Stimulated activated CD8-positive, alpha-beta memory T cell treated with anti-CD3 and anti-CD28 coated beads, Interleukin-7, amount 100 ng/mL, for 1 hour (primary cell): ENCODE measurements at regions not wholly inside any gene's neighbourhood (a gene's known extent, or its start where the extent isn't known, plus 50 kb on each side); places are given as distances from the start of the nearest gene placed in this dataset.

Experiments used
- DNase-seq, 2 donors: peaks; one replicate each; pipeline ENCODE4 v3.0.0-alpha.2; 2020; ENCODE audit warnings: low read depth in 2 of 2

DNA sequence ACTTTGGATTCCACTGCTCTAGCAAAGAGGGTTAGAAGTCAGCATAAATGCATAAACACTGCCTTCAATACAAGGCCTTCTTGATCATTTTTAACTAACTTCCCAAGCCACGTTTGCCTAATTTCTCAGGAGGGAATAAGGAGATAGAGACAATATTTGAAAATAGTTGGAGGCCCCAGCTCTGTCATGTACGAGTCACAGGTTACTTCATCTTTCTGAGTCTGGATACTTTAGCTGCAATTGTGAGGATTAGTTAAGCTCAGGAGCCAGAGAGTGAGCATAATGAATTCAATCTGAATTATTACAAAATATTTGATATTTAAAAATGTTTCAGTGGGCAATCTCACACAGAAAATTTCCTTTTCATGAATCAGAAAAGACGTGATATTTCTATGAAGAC, 298.9 kb downstream of the SHOX2 start:
- no peak for DNase-seq

DNA sequence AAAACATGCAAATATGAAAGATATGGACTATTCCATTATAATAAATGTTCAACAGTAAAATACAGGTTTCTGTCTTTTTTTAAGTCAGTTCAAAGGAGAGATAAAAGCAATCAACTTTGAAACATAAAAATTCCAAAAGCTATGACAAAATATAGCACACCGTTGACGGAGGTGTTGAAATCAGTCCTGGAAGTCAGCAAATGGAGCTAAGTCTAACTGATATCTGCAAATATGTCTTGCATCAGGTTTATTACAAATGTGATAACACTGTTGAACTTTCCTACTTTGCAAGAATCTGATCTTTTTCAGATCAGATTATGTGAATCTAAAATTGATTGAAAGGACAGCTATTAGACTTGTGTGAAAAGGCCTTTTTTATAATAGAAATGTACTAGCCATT, 300.7 kb downstream of the SHOX2 start:
- no peak for DNase-seq

DNA sequence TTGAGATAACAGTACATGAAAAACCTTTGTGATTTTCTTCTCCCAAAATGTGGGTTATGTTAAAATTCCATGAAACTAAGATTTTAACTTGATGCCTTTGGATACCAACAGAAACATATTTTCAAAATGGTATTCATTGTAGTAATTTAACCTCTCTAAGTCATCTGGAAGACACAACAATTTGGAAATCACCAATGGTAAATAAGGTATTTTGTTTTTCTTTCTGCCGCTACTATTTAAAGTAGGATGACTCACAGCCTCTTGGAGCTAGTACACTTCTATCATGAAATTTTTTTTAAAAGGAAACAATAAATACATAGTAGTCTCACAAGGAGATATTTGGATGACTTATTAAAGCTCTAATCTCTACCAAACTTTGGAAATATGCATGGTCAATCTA, 291.6 kb upstream of the VEPH1 start:
- no peak for DNase-seq

DNA sequence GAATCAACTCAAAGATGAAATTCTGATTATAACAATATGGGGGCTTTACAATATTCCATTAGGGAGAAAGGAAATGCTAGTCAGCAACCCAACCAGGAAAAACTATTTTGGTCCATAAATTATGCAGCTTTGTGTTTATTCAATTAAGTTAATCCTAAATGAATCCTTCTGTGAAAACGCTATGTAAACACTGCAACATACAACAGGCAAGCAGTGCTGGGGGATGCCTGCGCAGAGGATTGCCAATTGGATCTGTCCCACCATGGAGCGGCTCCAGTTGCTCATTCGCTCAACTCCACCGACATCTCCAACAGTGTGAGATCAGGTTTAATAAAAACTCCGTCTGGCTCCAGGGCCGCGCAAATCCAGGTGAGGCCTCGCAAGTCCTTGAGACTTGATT, 290.5 kb upstream of the VEPH1 start:
- DNase-seq, result no peak

DNA sequence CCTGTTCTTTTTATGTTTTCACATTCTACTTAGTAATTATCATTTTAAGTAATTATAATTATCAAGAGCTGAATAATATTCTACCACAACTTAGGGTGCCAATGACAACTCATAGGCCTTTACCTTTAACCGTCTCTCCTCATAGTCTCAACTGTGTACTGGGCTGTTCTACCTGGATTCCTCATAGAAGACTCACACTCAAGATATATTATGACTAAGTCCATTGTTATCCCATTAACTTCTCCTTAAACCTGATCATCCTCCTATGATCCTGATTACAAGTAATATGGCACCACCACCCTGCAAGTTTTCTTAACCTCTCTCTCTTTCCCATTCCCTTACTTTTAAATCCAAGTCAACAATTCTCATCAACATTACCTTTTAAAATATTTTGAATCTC, 285.9 kb upstream of the VEPH1 start:
- no peak for DNase-seq

DNA sequence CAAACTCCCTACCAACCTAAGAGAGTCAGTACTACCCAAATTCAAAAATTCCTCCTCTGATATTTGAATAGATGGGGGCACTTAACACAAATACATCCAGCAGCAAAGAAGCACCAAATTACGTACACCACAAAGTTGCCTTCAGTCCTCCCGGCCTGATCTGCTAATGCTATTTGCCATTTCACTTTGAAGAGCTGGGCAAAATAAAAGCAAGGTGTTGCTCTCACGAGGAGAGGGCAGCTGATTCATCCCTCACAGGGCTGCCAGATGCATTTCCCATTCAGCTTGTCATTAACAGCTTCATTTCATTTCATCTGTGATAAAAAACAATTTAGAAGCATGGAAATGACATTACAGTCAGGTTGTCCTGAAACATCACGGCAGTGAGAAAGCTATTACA, 283.4 kb upstream of the VEPH1 start:
- DNase-seq, result no peak

DNA sequence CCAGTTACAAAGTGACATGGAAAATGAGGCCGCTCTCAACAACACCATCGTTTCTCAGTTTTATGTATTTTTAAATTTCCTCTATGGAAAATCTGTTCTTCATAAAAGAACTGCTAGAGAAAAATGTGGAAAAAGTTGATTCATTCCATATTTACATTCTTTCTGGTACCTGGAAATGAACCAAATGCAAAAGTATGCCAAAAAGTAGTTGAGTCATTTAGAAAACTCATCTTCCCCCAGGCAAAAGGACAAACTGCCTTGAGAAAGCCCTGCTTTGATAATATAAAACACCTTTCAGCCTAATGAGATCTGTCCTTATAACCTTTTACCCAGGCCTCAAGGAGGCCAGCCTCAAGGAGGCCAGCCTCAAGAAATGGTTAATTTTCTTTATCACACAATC, 283.0 kb upstream of the VEPH1 start:
- DNase-seq, result no peak

DNA sequence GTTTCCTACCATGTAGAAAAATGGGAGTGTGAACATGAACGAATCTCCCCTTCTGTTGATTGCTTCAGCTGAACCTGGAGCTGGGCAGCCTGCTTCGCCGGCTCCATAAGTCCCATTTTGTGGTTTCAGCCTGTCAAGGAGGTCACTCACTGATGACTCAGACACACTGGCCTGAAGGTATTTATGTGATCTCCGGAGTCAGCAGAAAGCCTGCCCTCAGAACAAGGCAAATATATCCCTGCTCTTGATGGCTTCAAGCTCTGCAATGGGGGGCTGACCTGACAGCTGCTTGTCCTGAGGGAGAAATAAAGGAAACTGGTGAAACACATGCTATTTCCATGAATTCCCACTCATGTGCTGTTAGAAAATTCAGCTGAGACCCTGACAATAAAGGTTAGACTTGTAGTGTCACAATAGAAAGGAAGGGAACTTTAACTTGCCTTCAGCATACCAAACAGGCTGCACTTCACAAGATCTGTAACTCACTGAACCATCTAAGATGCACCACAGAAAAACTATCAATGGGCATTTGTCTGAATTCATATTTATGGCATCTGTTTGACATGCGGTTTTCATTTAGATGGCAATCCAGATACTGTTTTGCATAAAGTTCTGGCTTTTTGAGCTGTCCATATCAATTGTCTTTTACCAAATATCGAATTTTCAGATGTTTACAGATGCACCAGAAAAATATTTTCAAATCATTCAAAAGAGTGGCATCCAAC, 282.0 kb upstream of the VEPH1 start:
- no peak for DNase-seq

DNA sequence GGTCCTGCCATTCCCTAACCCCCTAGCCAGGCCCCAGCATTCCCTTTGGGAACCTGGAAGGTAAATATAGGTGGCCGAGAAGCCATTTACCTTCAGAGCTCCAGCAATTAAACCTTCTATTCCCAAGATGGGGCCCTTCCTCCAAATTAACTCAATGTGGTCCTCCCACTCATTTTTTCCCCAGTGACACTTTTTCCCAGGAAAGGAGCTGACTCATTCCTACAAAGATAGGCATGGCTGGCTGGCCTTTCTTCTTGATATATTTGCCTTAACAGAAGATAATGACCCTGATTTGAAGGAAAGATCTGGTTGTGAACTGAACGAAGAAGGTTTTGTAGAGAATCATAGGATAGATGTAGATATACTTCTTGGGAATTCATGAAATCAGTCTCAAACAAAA, 279.0 kb upstream of the VEPH1 start:
- DNase-seq, result no peak

DNA sequence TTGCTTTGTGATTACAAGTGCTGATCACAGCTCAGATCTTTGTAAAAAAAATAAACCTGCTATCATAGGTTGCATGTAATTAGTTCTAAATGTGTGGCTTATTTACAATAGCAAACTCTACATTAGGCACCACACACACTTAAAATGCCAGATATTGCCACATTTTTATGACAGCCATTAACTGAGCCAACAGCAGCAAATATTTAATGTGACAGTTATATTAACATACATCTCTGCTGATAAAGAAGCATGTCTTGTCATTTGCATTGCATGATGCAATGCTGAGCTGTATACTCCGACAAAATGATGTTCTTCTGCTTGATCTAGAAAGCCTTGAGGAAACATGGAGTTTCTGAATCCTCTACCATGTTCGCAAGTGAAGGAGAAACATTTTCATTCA, 273.6 kb upstream of the VEPH1 start:
- DNase-seq, result no peak

DNA sequence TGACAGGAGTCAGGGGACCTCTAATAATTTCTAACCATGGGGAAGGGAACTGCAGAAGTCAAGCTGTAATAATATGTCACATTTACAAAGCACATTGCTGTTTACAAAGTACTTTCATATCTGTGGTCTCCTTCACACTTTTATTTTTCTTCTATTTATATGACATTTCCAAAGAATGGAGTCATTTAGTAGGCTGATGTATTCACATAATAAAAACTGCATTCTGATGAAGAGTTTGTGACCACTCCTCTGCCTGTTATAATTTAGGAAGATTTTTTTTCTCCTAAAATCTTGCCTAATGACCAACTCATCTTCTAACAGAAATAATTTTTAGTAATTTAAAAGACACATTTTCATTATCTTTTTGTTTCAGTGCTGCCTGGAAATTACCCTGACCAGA, 272.2 kb upstream of the VEPH1 start:
- no peak for DNase-seq

DNA sequence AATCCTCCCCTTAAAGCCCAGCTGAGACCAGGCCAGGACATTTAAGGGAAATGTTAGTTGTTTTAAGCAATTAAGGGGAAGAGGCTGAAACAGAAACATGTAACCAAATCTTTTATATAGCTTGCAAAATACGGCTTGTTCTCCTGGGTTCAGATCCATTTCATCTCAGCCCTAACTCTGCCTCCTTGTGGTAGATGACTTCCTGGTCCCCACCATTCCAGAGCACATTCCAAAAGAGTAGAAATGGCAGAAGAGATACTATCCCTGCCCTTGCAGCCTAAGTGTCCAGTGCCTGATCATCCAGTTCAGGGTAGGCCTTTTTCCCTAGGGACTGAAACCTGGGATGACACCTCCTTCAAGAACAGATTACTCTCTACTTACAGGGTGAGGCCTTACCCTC, 266.2 kb upstream of the VEPH1 start:
- DNase-seq, result no peak

DNA sequence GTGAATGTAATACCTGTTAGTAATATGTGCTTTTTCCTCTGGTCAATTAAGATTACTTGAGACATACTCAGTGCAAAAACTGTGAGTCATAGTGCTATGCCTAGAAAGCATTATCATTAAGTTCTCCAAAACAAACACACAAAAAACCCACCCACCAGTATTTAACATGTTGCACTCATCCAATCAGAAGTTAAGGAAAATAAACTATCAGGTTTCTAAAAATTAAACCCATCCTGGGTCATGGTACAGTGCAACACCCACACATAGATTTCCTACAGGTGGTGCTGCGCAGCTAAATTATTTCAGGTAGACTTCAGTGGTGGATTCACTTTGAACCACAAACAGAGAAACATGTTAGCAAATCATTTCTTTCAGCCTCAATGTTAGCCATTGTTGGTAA, 264.4 kb upstream of the VEPH1 start:
- no peak for DNase-seq

DNA sequence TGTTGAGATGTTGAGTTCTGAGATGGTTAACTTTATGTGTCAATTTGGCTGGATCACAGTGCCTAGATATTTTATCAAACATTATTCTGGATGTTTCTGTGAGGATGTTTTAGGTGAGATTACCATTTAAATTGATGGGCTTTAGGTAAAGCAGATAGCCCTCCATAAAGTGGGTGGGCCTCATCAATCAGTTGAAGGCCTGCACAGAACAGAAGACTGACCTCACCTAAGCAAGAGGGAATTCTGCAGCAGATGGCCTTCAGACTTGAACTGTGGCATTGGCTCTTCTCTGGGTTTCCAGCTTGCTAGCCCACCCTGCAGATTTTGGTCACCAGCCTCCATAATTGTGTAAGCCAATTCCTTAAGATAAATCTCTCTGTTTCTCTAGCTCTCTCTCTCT, 260.4 kb upstream of the VEPH1 start:
- DNase-seq, result no peak

DNA sequence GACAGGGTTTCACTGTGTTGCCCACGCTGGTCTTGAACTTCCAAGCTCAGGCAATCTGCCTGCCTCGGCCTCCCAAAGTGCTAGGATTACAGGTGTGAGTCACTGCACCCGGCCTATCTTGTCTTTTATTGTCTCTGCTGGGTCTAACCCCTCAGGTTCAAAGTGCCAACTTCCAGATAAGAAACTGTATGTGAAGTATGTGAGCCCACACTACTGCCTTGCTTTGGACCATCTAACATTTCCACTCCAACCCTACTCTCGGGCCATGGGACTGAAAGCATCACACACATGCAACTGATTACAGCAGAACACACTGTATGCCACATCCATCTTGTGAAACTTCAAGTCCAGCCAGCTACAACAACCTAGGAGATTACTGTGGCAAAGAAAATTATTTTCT, 256.1 kb upstream of the VEPH1 start:
- no peak for DNase-seq

DNA sequence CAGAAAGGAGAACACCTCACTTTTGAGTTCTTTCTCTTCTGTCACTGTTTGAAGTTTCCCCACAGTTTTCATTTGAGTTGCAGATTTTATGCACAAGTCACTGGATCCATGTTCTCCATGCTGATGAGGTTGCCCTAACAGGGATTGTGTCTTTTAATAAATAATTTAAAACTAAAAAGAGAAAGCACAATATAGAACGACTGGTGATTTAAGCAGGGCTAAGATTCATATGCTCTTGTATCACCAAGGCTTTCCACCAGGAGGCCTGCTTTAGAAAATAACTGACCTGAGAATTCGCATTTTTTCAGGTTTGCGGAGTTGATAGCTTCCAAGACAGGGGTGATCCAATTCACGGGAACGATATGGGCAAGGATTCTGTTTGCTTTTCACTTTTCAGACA, 252.0 kb upstream of the VEPH1 start:
- no peak for DNase-seq

DNA sequence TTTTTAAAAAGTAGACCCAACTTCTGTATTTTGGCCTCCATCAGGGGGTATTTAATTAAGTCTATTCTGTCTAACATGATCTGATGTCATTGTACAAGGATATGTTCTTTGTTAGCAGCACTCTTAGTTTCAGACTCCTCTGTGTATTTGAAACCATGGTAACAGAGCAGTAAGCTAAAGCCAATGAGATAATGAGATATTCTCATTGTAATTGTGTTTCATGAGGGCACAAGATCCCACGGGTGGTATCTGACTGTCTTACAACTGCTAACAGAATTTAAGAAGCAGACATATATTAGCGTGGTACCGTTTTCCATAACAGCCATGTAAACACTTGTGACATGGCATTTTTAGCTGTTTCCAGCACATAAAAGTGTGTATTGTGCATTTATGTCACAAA, 251.2 kb upstream of the VEPH1 start:
- no peak for DNase-seq

DNA sequence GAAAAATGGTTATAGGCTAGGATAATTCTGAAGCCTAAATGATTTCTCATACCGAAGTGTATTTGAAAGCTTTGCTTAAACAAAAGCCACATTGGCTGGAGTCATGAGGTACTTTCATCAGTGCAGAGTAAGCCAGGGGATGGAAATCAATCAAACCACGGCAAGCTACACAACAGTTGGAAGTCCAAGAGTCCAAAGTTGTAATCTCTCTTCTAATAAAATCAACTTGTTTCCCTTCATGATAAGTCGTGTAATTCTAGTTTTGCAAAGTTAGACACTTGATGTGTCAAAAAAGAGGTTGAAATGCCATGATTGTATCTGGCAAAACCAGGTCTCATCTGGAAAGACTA, 250.5 kb upstream of the VEPH1 start:
- no peak for DNase-seq

DNA sequence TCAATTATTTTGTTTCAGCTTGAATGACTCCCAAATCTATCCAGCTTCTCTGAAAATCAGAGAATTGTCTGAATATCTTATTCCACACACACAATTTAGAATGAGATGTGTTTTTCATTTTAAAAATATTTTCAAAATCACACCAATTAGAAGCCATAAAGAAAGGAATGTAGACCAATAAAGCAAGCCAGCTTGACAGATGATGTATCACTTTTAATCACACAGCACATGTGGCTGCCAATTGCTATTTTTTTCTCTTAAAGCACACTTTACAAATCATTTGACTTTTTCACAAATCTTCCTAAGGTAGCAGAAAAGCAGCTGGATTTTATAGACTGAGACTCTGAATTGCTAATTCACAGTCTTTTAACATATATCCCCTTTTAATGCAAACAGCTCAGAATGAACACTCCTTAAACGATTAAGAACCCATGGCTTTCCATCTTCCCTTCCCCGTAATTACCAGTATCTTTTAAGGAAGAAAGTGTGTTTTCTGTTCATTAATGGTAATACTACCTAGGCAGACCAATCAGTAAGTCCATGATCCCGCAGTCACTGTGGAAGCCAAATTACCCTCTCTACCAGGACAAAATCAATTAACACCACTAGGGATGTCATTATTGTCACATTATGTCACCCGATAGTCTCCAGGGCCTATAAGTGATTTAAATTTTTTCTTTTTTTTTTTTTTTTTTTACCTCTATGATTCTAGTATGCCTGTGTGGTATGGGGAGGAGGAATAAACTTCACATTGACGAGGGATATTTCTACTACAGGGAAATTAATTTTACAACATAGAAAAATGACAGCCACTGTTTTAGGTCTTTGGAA, 250.0 kb upstream of the VEPH1 start:
- DNase-seq, result no peak

DNA sequence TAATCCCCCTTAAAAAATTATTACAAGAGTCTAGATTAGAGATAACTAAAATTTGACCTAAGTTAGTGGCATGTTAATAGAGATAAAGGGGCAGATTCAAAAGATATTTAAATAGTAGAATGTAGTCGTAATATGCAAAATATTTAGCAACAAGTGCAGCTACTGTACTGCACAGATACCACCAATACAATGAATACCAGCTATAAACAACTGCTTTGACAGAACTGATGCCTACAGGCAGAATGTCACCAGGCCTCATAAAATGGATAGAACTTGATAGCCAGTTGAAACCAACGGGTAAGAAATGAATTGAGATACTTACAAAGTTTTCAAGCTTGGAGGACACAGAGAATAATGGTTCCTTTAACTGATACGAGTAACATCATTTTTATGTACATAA, 249.3 kb upstream of the VEPH1 start:
- DNase-seq, result no peak

DNA sequence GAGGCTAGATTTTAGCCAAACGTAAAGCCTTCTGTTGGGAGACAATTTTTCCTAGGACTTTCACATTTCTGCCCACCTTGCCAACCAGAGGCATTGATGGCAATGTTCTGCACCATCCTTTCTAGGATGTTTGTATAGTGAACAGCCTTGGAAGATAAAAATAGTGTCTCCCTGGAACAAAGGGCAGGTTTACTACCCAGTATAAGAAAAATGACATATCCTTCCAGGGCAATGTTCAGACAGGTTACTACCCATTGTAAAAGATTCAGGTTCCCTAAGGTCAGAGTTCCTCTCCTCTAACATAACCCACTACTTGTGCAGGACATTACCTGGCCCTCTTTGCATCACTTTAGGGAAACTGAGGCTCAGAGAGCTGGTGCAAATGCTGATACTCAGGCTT, 248.2 kb upstream of the VEPH1 start:
- no peak for DNase-seq

DNA sequence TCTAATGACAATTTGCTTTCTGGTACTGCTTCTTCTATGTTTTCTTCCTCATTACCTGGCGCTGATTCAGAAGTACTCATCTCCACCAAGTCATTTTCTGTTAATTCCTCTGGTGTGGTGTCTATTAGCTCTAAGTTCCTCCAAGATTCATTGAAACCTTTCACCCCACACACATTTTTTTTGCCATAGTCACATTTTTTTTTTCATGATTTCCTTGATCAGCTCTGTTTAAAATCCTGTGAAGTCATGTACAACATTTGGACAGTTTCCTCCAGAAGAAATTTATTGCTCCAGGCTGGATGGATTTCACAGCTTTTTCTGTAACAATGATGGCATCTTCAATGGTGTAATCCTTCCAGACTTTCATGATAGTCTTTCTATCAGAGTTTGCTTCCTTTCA, 243.2 kb upstream of the VEPH1 start:
- no peak for DNase-seq

DNA sequence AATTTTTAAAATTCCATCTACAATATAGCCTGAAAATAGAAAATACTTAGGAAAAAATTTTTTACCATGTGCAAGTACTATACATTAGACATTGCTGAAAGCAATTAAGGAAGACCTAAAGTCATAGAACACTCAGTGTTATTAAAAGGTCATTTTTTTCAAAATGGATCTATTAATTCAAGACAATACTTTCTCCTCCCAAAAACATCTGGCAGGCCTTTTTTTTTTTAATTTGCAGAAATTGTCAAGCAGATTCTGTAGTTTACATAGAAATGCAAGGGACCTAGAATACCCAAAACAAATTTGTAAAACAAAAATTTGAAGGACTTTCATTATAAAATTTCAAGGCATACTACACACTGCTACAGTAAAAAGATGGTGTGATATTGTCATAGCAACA, 238.4 kb upstream of the VEPH1 start:
- DNase-seq, result no peak

DNA sequence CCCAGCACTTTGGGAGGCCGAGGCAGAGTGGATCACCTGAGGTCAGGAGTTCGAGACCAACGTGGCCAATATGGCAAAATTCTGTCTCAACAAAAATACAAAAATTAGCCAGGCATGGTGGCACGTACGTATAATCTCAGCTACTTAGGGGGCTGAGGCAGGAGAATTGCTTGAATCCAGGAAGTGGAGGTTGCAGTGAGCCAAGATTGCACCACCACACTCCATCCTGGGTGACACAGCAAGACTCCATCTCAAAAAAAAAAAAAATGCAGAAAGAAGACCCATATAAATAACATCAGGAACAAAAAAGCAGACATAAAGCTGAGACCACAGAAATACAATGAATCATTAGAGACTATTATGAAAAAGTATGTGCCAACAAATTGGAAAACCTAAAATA, 235.2 kb upstream of the VEPH1 start:
- no peak for DNase-seq
